HG02763 (cell line): ENCODE measurements at regions not wholly inside any gene's neighbourhood (a gene's known extent, or its start where the extent isn't known, plus 50 kb on each side); places are given as distances from the start of the nearest gene placed in this dataset.

Experiments used
- ATAC-seq: cut with Tn5 transposase; IDR thresholded peaks from one replicate; pipeline ENCODE4 v1.9.1; 2021; ENCODE audit warnings: mild to moderate bottlenecking, moderate library complexity; ENCODE audit not compliant: unreplicated experiment

- ATAC-seq = no peak
Observed at GRCh38 chr9:89923961-89924504, 319.2 kb downstream of the GADD45G start.

GRCh38 chr9:89924611-89925010 is 319.8 kb downstream of the GADD45G start:
- ATAC-seq = no peak

GRCh38 chr9:89926167-89926566 is 321.4 kb downstream of the GADD45G start:
- ATAC-seq = no peak

- ATAC-seq = no peak
Observed at GRCh38 chr9:89926691-89927220, 321.9 kb downstream of the GADD45G start.

GRCh38 chr9:89928106-89928505 is 323.3 kb downstream of the GADD45G start:
- ATAC-seq = no peak

- ATAC-seq = no peak
Observed at GRCh38 chr9:89928521-89929275, 323.9 kb downstream of the GADD45G start.

GRCh38 chr9:89929315-89929672 is 324.5 kb downstream of the GADD45G start:
- no peak for ATAC-seq

GRCh38 chr9:89929673-89930480 is 325.1 kb downstream of the GADD45G start:
- no peak for ATAC-seq

GRCh38 chr9:89933578-89933977 is 328.8 kb downstream of the GADD45G start:
- ATAC-seq = no peak

GRCh38 chr9:89935115-89935514 is 330.3 kb downstream of the GADD45G start:
- ATAC-seq = no peak

- no peak for ATAC-seq
Observed at GRCh38 chr9:89935801-89936200, 331.0 kb downstream of the GADD45G start.

GRCh38 chr9:89937051-89937450 is 332.2 kb downstream of the GADD45G start:
- no peak for ATAC-seq

GRCh38 chr9:89939181-89939580 is 334.4 kb downstream of the GADD45G start:
- no peak for ATAC-seq

- ATAC-seq = no peak
Observed at GRCh38 chr9:89939626-89940292, 334.9 kb downstream of the GADD45G start.

GRCh38 chr9:89940625-89941024 is 335.8 kb downstream of the GADD45G start:
- no peak for ATAC-seq

GRCh38 chr9:89941875-89942274 is 337.1 kb downstream of the GADD45G start:
- ATAC-seq = no peak

GRCh38 chr9:89942643-89943042 is 337.8 kb downstream of the GADD45G start:
- no peak for ATAC-seq

- ATAC-seq = no peak
Observed at GRCh38 chr9:89943309-89943708, 338.5 kb downstream of the GADD45G start.

GRCh38 chr9:89943728-89944127 is 338.9 kb downstream of the GADD45G start:
- ATAC-seq = no peak

- ATAC-seq = no peak
Observed at GRCh38 chr9:89945133-89945532, 340.3 kb downstream of the GADD45G start.

GRCh38 chr9:89946741-89947140 is 341.9 kb downstream of the GADD45G start:
- no peak for ATAC-seq
